ENCODE measurements at regions not wholly inside any gene's neighbourhood (a gene's known extent, or its start where the extent isn't known, plus 50 kb on each side); places are given as distances from the start of the nearest gene placed in this dataset.
"Not testable (repeated sequence)": the region's sequence is repeated elsewhere in the genome, so short reads cannot be mapped to it uniquely, and the experiment has no call there.

DNA sequence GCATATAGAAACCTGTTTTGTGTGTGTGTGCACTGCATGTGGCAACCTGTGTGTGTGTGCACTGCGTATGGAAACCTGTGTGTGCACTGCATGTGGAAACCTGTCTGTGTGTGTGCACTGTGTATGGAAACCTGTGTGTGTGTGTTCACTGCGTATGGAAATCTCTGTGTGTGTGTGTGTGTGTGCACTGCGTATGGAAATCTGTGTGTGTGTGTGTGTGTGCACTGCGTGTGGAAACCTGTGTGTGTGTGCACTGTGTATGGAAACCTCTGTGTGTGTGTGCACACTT, 72.2 kb upstream of the CCND1 start:
- in situ Hi-C loops (cut with HindIII; ENCODE audit: low pct_unique_long_range_greater_than_20kb, low sequenced_read_pairs), result no loop called here
- DNase-seq (ENCODE audit: low read depth), result no peak

DNA sequence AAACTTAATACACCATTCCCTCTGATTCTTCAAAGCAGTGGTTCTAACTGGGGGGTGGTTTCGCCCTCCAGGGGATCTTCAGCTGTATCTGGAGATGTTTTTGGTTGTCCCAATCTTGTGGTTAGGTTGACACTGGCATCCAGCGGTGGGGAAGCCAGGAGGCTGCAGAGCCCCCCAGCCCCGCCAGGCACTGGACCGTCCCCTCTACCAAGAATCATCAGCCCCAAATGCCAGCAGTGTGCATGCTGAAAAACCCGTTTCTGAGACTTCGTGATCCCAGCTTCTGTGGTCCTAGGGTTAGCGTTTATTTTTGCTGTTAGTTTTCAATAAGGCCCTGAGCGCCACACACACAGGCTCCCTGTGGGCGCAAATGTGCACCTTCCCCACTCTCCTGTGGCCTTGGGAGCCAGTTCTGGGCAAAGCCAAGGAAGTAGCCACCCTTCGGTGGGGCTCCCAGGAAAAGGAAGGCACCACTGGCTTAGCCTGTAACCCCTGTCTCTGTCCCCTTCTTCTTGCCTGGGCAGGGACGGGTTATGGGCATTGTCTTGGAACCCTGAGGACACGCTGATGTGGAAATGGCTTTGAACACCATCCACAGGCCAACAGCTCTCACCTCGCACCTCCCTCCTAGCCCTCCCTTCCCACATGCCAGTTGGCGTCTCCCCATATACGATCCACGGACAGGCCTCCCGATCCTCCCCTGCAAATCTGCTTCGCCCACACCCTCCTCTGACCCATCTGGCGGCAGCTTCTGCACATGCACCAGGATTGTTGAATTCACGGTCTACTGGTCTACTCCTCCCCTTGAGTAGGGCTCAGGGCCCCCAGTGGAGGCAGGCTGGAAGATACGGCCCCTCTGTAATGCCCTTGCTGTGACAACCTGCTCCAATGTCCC, 71.4 kb upstream of the CCND1 start:
- DNase-seq (ENCODE audit: low read depth), result no peak
- in situ Hi-C loops (cut with HindIII; ENCODE audit: low pct_unique_long_range_greater_than_20kb, low sequenced_read_pairs), result no loop called here

DNA sequence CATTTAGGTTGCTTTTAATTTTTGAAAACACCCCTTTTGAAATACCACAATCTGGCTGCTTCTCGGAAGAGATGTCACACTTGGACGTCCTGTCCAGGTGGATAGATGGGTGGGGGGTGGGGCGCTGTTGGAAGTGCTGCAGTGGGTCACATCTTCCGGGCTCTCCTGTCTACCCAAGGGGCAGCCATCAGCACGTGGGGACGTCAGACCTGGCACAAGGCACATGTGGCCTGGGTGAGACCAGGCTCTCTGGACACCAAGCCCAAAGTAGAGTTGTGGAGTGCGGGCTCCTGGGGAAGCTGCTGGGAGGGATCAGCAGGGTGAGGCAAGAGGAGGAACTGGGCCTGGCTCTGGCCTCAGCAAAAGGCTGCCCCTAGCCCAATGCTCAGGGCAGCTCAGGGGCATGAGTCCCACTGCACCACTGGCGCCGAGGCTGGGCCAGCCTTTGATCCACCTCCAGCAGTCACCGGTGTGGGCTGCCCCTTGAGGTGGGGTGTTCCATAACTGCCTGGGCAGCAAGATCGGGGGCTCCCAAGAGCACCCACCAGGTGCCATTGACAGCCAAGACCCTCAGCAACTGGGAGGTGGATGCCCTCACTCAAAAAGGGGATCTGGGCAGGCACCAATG, 68.6 kb upstream of the CCND1 start:
- in situ Hi-C loops (cut with HindIII; ENCODE audit: low pct_unique_long_range_greater_than_20kb, low sequenced_read_pairs), result no loop called here
- no peak for DNase-seq (ENCODE audit: low read depth)

DNA sequence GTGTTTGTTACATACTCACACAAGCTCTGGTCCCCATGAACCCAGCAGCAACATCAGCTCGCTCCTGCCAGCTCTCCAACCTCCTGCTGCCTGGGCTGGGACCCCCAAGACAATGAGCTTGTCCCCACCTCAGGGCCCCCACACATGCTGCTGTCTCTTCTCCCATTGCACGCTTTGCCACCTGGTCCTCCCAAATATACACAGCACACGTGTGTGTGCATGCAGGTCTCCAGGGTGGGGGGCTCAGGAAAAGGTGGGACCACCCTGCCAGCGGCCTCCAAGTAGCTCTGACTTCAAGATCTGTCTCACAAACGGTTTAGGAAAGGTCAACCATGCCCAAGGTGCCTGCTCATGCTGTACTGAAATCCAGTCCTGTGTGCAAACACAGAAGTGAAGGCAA, 68.1 kb upstream of the CCND1 start:
- in situ Hi-C loops (cut with HindIII; ENCODE audit: low pct_unique_long_range_greater_than_20kb, low sequenced_read_pairs), result no loop called here
- DNase-seq (ENCODE audit: low read depth), result no peak

DNA sequence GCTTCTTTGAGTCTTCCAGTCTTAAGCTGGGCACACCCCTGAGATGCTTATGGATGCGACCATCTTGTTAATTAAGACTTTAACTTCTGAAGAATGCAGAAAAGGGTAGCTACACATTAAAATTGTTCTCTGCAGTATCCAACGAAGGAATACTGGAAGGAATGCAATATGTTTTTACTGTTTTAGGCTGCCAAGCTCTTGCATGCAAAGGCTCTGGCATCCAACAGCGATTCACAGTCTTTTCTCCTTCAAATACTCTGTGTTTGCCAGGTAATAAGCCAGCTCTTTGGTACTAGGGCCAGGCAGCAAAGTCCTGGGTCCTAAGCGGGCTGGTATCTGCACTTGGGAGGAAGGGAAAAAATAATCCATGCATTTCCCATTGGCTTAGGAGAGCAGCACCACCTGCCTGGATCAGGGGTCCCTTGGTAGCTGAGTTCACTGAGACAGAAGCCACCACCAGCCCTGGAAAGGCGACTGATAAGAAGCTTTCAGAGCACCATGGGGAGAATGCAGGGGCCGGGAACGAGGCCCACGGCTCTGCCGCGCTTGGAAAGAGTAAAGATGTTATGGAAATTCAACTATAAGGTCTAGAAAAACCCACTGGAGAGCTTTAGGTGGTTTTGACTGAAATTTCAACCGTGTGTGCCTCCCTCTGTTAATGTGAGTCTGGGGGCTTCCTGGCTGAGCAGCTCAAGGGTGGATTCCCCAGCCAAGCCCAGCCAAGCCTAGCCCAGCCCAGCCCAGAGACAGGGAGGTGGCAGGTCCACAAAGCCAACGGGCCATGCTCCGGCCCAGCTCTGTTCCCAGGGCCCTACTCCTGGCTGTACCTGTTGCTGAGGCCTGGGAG, 67.0 kb upstream of the CCND1 start:
- no peak for DNase-seq (ENCODE audit: low read depth)
- in situ Hi-C loops (cut with HindIII; ENCODE audit: low pct_unique_long_range_greater_than_20kb, low sequenced_read_pairs), result no loop called here

DNA sequence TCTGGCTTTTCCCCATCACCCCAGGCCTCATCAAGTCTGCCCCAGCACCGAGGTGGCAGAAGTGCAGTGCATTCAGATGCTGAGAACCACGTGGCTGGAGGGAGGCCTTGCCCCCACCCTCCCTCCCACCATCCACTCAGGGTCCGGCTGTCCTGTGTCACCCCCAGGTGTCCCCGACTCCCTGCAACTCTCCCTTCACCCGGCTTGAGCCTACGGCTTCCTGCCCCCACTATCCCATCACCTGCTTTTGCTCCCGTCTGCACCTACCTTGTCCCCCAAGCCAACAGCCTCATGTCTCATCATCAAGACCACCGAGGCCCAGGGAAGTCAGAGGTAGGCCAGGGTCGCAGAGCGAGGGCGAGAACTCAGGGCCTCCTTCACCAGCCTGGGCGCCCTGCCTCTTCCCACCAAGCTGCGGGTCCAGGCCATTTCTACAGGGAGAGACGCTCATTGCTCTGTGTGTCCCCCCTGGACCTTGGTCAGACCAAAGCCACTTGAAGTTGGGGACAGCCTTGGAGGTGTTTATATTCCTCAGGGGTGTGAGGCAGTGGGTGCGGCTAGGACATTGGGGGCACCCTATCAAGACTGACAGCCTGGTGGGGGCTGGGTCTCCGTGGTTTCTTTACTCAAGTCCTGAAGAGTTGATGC, 66.2 kb upstream of the CCND1 start:
- in situ Hi-C loops (cut with HindIII; ENCODE audit: low pct_unique_long_range_greater_than_20kb, low sequenced_read_pairs), result no loop called here
- no peak for DNase-seq (ENCODE audit: low read depth)

DNA sequence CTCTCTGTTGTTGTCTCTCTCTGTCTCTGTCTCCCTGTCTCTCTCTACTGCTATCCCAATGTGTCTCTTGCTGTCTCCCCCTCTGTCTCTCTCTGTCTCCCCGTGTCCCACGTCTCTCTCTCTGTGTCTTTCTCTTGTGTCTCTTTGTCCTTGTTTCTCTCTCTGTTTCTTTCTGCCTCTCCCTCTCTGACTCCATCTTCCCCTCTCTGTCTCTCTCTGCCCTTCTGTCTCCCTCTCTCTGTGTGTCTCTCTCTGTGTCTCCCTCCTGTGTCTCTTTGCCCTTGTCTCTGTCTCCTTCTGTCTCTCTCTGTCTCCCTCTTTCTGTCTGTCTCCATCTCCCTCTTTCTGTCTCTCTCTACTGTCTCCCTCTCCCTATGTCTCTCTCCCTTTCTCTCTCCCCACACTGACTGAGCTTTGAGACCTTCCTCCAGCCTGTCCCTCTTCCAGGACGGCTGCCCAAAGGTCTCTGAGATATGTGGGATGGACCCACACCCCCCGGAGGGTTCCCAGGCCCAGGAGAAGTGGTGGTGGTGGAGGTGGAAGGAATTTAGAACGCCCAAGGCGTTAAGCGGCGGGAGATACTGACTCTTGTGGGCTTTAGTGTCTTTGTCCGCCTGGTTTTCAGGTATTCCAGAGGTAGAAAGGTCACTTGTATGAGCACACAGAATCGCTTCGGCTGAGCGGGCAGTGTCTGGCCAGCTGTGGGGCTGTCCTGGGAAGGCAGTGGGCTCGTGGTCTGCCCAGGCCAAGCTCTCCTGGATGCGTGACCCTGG, 65.5 kb upstream of the CCND1 start:
- in situ Hi-C loops (cut with HindIII; ENCODE audit: low pct_unique_long_range_greater_than_20kb, low sequenced_read_pairs), result no loop called here
- no peak for DNase-seq (ENCODE audit: low read depth)

DNA sequence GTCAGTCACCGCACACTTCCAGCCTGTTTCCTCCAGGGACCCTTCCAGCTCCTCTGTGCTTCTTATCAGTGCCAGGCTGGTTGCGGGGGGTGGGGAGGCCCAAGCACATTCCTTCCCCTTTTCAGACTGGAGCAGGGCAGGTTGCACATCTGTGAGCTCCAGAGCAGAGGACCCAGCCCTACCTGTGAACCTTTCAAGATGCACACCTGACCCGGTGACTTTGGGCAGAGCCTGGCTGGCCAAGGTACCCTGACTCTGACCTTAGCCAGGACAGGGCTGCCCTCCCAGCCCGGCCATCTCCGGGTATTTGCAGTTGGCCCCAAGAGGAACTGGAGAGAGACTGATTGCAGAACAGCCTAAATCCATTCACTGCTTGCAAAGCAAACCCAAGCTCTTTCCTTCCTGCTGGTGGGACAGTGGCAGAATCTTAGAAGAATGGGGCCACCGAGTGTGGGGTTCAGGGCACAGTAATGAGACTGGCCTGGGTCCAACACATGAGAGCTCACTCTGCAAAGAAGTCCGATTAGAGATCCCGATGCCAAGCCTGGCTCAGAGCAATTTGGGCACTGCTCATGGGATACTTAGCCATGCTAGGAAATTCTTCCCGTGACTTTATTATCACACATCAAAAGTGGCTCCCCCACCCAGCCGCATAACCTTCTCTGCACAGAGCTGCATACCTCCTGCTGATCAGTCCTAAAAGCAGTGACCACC, 64.7 kb upstream of the CCND1 start:
- no peak for DNase-seq (ENCODE audit: low read depth)
- in situ Hi-C loops (cut with HindIII; ENCODE audit: low pct_unique_long_range_greater_than_20kb, low sequenced_read_pairs), result no loop called here

DNA sequence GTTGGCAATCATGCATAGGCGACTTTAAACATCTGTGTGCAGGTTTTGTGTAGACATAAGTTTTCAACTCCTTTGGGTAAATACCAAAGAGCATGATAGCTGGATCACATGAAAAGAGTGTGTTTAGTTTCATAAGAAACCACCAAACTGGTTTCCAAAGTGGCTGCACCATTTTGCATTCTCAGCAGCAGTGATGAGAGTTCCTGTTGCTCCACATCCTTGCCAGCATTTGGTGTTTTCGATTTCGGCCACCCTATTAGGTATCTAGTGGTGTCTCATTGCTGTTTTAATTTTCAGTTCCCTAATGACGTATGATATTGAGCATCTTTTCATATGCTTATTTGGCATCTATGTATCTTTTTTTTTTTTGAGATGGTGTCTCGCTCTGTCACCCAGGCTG, 62.8 kb upstream of the CCND1 start:
- no peak for DNase-seq (ENCODE audit: low read depth)
- in situ Hi-C loops (cut with HindIII; ENCODE audit: low pct_unique_long_range_greater_than_20kb, low sequenced_read_pairs), result no loop called here

DNA sequence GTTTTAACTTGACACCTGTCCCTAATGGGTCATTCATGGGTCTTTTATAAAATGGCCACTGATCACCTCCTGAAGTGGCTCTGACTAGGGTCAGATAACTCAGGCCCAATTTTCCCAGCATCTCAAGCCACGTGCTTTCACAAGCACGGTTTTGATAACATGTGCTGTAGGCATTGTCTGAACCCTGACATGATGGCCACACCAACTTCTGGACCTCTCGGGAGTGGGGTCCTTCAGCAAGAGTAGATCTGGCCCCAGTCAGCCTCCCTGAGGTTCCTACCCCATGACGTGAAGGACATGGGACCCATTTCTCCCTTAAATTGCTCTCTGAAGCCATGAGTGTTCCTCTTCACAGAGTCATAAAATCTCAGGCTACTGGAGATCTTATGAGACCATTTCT, 60.4 kb upstream of the CCND1 start:
- DNase-seq (ENCODE audit: low read depth), result no peak

DNA sequence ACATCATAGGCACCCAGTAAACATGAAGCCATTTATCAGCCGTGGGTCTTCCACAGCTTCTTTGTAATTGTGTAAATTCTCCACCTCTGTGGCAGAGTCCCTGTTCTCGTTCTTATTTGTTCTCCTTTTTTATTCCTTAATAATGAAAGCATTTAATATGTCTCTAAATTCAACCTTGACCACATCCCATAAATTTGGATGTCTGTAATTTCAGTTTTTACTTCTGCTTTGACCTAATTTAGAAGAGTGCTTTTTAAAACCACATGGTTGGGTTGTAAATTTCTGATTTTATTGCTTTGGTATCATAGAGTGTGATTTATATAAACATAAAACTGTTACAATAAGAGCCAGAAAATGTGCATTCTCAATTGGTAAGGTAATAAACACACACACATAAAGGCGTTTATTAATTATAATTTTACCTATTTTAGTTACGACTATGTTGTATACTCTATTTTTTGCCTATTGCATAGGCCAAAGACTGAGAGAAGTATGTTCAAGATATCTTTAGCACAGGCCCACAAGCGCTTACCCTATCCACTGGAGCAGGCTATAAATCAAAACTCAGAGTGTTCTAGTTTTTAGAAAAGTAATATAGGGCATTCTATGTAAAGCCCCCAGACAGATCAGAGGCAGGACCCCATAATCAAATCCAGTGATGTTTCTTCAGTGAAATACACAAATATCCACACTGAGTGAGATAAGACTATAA, 58.0 kb upstream of the CCND1 start:
- in situ Hi-C loops (cut with HindIII; ENCODE audit: low pct_unique_long_range_greater_than_20kb, low sequenced_read_pairs), result no loop called here
- no peak for DNase-seq (ENCODE audit: low read depth)

More for the DNA sequence above, 60.4 kb upstream of the CCND1 start:
- in situ Hi-C loops (cut with HindIII; ENCODE audit: low pct_unique_long_range_greater_than_20kb, low sequenced_read_pairs), result no loop called here

DNA sequence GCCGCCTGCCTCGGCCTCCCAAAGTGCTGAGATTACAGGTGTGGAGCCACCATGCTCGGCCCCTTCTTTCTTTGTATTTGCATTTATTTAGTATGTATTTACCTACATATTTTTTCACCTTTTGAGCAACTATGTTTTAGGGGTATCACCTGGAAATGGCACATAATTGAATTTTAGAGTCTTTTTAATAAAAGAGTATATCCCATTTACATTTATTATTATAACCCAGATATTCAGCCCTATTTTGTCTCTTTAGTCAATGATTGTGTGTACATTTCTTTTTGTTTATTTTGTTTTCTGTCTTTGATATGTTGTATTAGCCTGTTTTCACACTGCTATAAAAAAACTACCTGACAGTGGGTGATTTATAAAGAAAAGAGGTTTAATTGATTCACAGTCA, 56.8 kb upstream of the CCND1 start:
- no peak for DNase-seq (ENCODE audit: low read depth)
- in situ Hi-C loops (cut with HindIII; ENCODE audit: low pct_unique_long_range_greater_than_20kb, low sequenced_read_pairs), result no loop called here

DNA sequence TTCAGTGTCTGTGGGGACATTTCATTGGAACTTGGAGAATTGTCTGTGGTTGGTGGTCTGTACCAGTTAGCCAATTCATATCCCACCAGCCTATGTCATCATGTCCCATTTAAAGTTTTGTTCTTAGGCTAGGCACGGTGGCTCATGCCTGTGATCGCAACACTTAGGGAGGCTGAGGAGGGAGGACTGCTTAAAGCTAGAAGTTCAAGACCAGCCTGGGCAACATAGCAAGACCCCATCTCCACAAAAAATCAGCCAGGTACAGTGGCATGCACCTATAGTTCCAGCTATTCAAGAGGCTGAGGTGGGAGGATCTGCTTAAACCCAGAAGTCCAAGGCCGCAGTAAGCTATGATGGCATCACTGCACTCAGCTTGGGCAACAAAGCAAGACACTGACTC, 55.6 kb upstream of the CCND1 start:
- in situ Hi-C loops (cut with HindIII; ENCODE audit: low pct_unique_long_range_greater_than_20kb, low sequenced_read_pairs), result no loop called here
- no peak for DNase-seq (ENCODE audit: low read depth)

DNA sequence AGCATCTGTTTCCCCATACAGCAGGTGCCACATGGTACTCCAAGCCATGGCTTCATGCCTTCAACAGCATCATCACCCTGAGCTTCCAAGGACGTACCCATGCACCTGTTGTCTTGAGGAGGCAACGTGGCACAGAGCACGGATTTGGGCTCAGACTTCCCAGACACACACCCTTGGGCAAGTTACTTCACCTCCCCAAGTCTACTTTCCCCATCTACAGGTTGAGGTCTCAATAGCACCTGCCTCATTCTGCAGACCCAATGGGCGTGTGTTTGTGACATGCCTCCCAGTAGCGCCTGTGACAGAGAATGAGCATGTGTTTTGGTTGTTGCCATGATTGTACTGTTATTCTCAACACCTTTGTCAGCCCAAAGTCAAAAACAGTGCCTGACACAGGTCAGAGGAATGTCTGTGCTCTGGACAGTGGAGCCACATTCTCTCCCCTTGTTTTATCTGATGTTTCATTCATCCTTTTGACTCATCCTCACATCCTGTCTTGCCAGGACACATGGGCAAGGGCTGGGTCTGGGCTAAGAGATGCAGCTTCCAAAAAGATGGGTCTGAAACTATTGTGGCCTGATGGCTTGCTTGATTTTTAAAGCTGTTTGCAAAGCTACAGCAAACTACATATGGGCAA, 53.4 kb upstream of the CCND1 start:
- no peak for DNase-seq (ENCODE audit: low read depth)
- in situ Hi-C loops (cut with HindIII; ENCODE audit: low pct_unique_long_range_greater_than_20kb, low sequenced_read_pairs), result no loop called here

DNA sequence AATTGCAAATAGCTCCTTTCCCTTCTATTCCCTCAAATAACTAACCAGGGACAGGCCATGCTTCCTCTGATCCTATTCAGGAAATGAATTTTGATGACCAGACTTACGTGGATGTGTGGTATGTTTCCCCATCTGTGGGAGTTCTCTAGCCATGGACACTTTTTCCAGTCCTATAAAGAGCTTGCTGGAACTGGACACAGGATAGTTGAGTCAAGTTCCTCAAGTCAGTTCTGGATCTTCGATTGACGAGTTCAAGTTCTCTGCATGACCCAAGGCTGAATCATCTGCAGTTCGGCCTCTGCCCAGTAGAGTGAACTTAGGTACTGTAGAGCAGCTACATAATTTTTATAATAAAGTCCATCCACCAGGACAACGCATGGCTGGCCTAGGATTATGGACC, 52.7 kb upstream of the CCND1 start:
- in situ Hi-C loops (cut with HindIII; ENCODE audit: low pct_unique_long_range_greater_than_20kb, low sequenced_read_pairs), result no loop called here
- no peak for DNase-seq (ENCODE audit: low read depth)

DNA sequence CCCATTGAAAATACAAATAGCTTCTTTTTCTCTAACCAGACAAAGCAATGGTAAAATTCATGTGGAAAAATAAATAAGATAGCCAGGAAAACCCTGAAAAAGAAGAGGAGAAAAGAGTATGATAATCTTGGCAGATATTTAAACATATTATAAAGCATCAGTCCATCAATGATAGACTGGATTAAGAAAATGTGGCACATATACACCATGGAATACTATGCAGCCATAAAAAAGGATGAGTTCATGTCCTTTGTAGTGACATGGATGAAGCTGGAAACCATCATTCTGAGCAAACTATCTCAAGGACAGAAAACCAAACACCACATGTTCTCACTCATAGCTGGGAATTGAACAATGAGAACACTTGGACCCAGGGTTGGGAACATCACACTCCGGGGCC, 50.9 kb upstream of the CCND1 start:
- in situ Hi-C loops (cut with HindIII; ENCODE audit: low pct_unique_long_range_greater_than_20kb, low sequenced_read_pairs), result not testable (repeated sequence)

More for the DNA sequence above, 50.9 kb upstream of the CCND1 start:
- DNase-seq (ENCODE audit: low read depth), result not testable (repeated sequence)

All from Caki2 (cell line).